Uterus (tissue), 3 donors: ENCODE measurements at regions not wholly inside any gene's neighbourhood (a gene's known extent, or its start where the extent isn't known, plus 50 kb on each side); places are given as distances from the start of the nearest gene placed in this dataset.

Experiments
- DNase-seq, 2 donors: peaks; one replicate each; pipeline ENCODE4 v3.0.0-alpha.2; 2019 to 2020
- H3K27ac ChIP-seq, 2 donors: fragments of 200-600 bp; sonication (generic); 1 replicate in 1 of 2; 2 replicates in 1 of 2; pipeline ENCODE4 v1.5.1; 2016 to 2018
- H3K27me3 ChIP-seq, 2 donors: fragments of 200-600 bp; sonication (generic); one replicate each; pipeline ENCODE4 v1.5.1; 2018 to 2019; ENCODE audit warnings: control low read depth in 1 of 2
- H3K36me3 ChIP-seq, 2 donors: fragments of 200-600 bp; sonication (generic); one replicate each; pipeline ENCODE4 v1.5.1; 2019; ENCODE audit warnings: control low read depth in 1 of 2
- H3K4me1 ChIP-seq, 2 donors: fragments of 200-600 bp; sonication (generic); one replicate each; pipeline ENCODE4 v1.5.1; 2018 to 2019; ENCODE audit warnings: control low read depth in 1 of 2
- H3K4me3 ChIP-seq, 2 donors: fragments of 200-600 bp; sonication (generic); 1 replicate in 1 of 2; 2 replicates in 1 of 2; pipeline ENCODE4 v1.5.1; 2018 to 2019; ENCODE audit warnings: mild to moderate bottlenecking in 1 of 2
- H3K9me3 ChIP-seq, 2 donors: fragments of 200-600 bp; sonication (generic); one replicate each; pipeline ENCODE4 v1.5.1; 2019; ENCODE audit warnings: control low read depth in 1 of 2
- POLR2A ChIP-seq, 2 donors: fragments of 450-650 bp; IDR thresholded peaks; one replicate each; pipeline ENCODE4 v1.6.1; 2016; ENCODE audit warnings: antibody characterized with exemption in 2 of 2, mild to moderate bottlenecking in 1 of 2, moderate library complexity in 1 of 2
- intact Hi-C: fragments of 100-400 bp; cut with DNase I; formaldehyde crosslinking; loops from one replicate; pipeline ENCODE4 v1.15.1; 2023; ENCODE audit warnings: low total_unique reads
- TF ChIP-seq, protein P1 (sequence below), 4 experiments: fragments of 200-600 bp in 2 of 4; fragments of 450-650 bp in 2 of 4; sonication (generic) in 2 of 4; IDR thresholded peaks; one replicate each; pipeline ENCODE4 v1.5.1; 2016 to 2019; ENCODE audit warnings: antibody characterized with exemption in 4 of 4, mild to moderate bottlenecking in 2 of 4, moderate library complexity in 1 of 4
- donor health status: DM: yes; HTN: yes; CAD: no.

GRCh38 chr12:46921764-46922133 lies 96.0 kb upstream of the SLC38A4 start:
- H3K4me3 ChIP-seq: no peak overlapping the region
- H3K9me3 ChIP-seq: no peaks in the 10 kb centered on the region
- intact Hi-C loops: no loop called here
- no peaks in the 10 kb centered on the region for H3K4me1 ChIP-seq
- peak in 1 of 2 donors; percentile 24 for DNase-seq
- peak overlapping the region in 1 of 2 donors; percentile 49 for H3K27ac ChIP-seq
- H3K27me3 ChIP-seq: no peaks in the 10 kb centered on the region
- TF ChIP-seq, protein P1, sequence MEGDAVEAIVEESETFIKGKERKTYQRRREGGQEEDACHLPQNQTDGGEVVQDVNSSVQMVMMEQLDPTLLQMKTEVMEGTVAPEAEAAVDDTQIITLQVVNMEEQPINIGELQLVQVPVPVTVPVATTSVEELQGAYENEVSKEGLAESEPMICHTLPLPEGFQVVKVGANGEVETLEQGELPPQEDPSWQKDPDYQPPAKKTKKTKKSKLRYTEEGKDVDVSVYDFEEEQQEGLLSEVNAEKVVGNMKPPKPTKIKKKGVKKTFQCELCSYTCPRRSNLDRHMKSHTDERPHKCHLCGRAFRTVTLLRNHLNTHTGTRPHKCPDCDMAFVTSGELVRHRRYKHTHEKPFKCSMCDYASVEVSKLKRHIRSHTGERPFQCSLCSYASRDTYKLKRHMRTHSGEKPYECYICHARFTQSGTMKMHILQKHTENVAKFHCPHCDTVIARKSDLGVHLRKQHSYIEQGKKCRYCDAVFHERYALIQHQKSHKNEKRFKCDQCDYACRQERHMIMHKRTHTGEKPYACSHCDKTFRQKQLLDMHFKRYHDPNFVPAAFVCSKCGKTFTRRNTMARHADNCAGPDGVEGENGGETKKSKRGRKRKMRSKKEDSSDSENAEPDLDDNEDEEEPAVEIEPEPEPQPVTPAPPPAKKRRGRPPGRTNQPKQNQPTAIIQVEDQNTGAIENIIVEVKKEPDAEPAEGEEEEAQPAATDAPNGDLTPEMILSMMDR (IDR thresholded peaks at IDR 0.05): no peak
- no peak for TF ChIP-seq POLR2A (IDR thresholded peaks at IDR 0.05)
- no peaks in the 10 kb centered on the region for H3K36me3 ChIP-seq

- Histone ChIP-seq H3K36me3 (no peaks in the 10 kb centered on the region), H3K27ac (no peak overlapping the region), H3K27me3 (no peaks in the 10 kb centered on the region), H3K9me3 (no peaks in the 10 kb centered on the region), H3K4me1 (no peaks in the 10 kb centered on the region), H3K4me3 (no peak overlapping the region)
- no peak for DNase-seq
- TF ChIP-seq, protein P1 (IDR thresholded peaks at IDR 0.05): no peak
- TF ChIP-seq POLR2A (IDR thresholded peaks at IDR 0.05): no peak
- intact Hi-C loops: no loop called here
Measured at GRCh38 chr12:46926526-46926925, 100.7 kb upstream of the SLC38A4 start.

GRCh38 chr12:46930101-46930500 lies 104.3 kb upstream of the SLC38A4 start:
- Histone ChIP-seq H3K9me3 (no peaks in the 10 kb centered on the region), H3K36me3 (no peaks in the 10 kb centered on the region), H3K4me3 (no peak overlapping the region), H3K4me1 (no peaks in the 10 kb centered on the region), H3K27me3 (no peaks in the 10 kb centered on the region), H3K27ac (no peak overlapping the region)
- intact Hi-C loops: no loop called here
- no peak for DNase-seq
- no peak for TF ChIP-seq POLR2A (IDR thresholded peaks at IDR 0.05)
- TF ChIP-seq, protein P1 (IDR thresholded peaks at IDR 0.05): no peak

- TF ChIP-seq, protein P1 (IDR thresholded peaks at IDR 0.05): peak; percentile 54 to 66 (median 62)
- TF ChIP-seq POLR2A (IDR thresholded peaks at IDR 0.05): no peak
- no peak overlapping the region for H3K27ac ChIP-seq
- H3K9me3 ChIP-seq: no peaks in the 10 kb centered on the region
- H3K36me3 ChIP-seq: no peaks in the 10 kb centered on the region
- intact Hi-C loops: no loop called here
- no peaks in the 10 kb centered on the region for H3K4me1 ChIP-seq
- no peaks in the 10 kb centered on the region for H3K27me3 ChIP-seq
- H3K4me3 ChIP-seq: no peak overlapping the region
- DNase-seq: no peak
Measured at GRCh38 chr12:46933947-46934346, 108.2 kb upstream of the SLC38A4 start.

DNA sequence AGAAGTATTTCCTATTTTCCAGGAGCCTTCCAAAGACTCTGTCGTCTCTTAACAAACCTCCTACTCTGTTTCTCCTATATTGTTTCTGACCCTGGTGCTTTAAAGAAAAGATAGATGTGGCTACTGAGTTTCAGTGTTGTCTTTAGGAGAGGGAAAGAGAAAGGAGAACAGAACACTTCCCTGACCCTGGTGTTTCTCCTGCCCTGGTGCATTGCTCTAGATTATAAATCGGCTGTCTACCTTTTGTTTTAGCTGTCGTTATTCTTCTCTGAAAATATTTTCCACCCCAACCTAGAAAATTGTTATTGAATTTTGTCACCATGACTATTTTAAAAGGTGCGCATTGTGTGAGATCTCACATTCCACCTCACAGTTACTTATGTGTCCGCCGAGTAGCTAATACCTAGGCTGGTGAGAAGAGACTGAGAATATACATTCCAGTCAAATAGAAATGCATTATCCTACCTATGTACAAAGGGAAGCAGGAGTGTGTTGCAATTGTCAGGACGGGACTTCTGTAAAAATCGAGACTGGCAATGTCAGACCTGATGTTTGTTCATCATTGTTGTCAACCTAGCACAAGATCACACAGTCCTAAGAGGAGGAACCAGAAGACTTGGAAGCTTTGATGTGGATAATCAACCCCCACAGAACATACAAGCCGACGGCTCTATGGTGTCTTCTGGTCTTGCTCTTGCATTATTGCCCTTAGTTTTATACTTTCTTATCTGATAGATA lies 108.7 kb upstream of the SLC38A4 start:
- Histone ChIP-seq H3K27me3 (no peaks in the 10 kb centered on the region), H3K27ac (no peak overlapping the region), H3K9me3 (no peaks in the 10 kb centered on the region), H3K4me1 (no peaks in the 10 kb centered on the region), H3K4me3 (no peak overlapping the region), H3K36me3 (no peaks in the 10 kb centered on the region)
- TF ChIP-seq, protein P1 (IDR thresholded peaks at IDR 0.05): no peak
- no peak for TF ChIP-seq POLR2A (IDR thresholded peaks at IDR 0.05)
- DNase-seq: no peak
- intact Hi-C loops: no loop called here
